HUES48 (cell line): ENCODE measurements at regions not wholly inside any gene's neighbourhood (a gene's known extent, or its start where the extent isn't known, plus 50 kb on each side); places are given as distances from the start of the nearest gene placed in this dataset.

Experiments
- H3K27ac ChIP-seq: one replicate; pipeline ENCODE4 v1.7.0; 2013; ENCODE audit warnings: low read depth, low read length, inconsistent platforms
- H3K27me3 ChIP-seq: 2 replicates; pipeline ENCODE4 v1.6.1; 2013; ENCODE audit warnings: mild to moderate bottlenecking, low read length; ENCODE audit not compliant: control insufficient read depth, insufficient read depth
- H3K36me3 ChIP-seq: 2 replicates; pipeline ENCODE4 v1.6.1; 2013; ENCODE audit warnings: low read length; ENCODE audit not compliant: control insufficient read depth, insufficient read depth
- H3K4me1 ChIP-seq: 2 replicates; pipeline ENCODE4 v1.6.1; 2013; ENCODE audit warnings: mild to moderate bottlenecking, low read length; ENCODE audit not compliant: control insufficient read depth, insufficient read depth
- H3K4me3 ChIP-seq: 2 replicates; pipeline ENCODE4 v1.5.1; 2013; ENCODE audit warnings: mild to moderate bottlenecking, low read depth, low read length
- H3K9ac ChIP-seq: 2 replicates; pipeline ENCODE4 v1.6.1; 2013; ENCODE audit warnings: mild to moderate bottlenecking, low read depth, low read length, moderate library complexity
- H3K9me3 ChIP-seq: 2 replicates; pipeline ENCODE4 v1.6.1; 2013; ENCODE audit warnings: low read length; ENCODE audit not compliant: control insufficient read depth, insufficient read depth

GRCh38 chr5:4453655-4454054, 686.5 kb upstream of the ADAMTS16 start:
- no peak overlapping the region for H3K4me3 ChIP-seq
- H3K27ac ChIP-seq = no peak overlapping the region
- no peaks in the 10 kb centered on the region for H3K36me3 ChIP-seq
- no peak overlapping the region for H3K9ac ChIP-seq
- H3K4me1 ChIP-seq = no peaks in the 10 kb centered on the region
- no peaks in the 10 kb centered on the region for H3K9me3 ChIP-seq
- no peaks in the 10 kb centered on the region for H3K27me3 ChIP-seq

DNA sequence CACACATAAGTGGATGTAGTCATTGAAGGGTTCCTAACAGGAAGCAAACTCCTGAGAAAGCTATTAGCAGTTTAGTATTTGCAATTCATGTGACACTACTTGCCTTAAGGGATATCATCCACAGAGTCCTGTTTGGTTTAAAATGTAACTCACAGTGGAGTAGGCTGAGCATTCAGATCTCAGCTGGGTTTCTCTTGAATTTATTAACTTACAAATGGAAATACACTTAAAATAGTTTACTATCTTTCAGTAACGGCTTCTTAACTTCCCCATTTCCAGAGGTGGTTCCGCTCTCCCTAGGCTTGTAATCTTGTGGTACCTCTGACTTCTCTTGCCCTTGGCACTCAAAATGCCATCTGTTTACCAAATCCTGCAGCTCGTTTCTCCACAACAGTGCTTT, 660.7 kb upstream of the ADAMTS16 start:
- no peak overlapping the region for H3K4me3 ChIP-seq
- H3K4me1 ChIP-seq = peaks cover 6% of the 10 kb centered on the region
- no peaks in the 10 kb centered on the region for H3K27me3 ChIP-seq
- H3K9ac ChIP-seq = no peak overlapping the region
- no peaks in the 10 kb centered on the region for H3K36me3 ChIP-seq
- H3K9me3 ChIP-seq = no peaks in the 10 kb centered on the region
- no peak overlapping the region for H3K27ac ChIP-seq

DNA sequence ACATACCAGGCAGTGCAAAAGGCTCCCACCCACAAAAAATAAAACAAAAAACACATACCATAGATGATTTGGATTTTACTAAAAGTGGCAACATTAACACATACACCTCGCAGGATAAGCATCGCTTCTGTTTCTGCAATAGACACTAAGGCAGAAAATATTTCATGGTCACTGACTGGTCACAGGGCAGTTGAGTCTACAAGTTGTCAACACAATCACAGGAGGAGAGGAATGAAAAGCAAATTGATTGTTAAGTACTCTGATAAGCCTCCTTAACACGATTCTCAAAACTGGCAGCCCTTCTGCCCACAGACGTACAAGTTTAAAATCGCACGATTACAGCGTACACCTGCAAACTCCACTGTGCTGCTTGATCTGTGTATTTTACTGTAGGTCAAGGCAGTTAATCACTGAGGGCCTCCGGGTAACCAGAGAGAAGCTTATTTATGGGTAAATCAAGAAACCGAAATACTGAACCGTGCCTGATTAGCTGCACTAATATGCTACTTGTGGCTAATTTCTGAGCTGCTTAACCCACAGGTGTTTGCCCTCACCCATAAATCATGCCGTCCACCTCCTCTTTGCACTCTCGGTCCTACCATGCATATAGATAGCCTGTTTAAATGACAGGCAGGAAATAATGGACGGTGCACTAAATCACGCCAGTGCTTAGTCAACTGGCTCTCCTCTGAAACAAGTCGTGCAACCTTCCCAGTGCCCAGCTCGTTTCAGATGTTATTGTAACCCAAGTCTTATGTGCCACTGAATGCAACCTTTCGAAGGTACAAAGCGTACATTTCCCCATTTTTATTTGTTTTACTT, 659.4 kb upstream of the ADAMTS16 start:
- Histone ChIP-seq H3K4me1 (peaks cover 5% of the 10 kb centered on the region), H3K9me3 (no peaks in the 10 kb centered on the region), H3K9ac (no peak overlapping the region), H3K27ac (no peak overlapping the region), H3K27me3 (no peaks in the 10 kb centered on the region), H3K36me3 (no peaks in the 10 kb centered on the region), H3K4me3 (no peak overlapping the region)

DNA sequence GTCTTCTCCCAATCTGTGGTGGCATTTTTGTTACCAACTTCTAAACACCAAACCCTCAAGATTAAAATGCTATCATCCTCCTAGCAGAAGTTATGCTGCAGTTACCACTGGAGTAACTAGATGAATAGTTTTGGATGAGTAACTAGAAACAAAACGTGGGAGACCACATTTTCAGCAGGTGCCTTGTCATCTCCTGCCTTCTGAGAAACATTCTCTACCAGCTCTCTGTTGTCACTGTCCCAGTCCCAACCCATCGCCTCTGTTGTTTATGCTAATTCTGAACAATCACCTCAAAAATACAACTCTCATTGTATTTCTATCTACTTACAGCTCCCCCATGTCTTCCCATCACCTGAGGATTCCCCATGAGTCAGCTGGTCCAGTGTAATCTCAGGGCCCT, 652.5 kb upstream of the ADAMTS16 start:
- Histone ChIP-seq H3K36me3 (no peaks in the 10 kb centered on the region), H3K27ac (no peak overlapping the region), H3K9ac (no peak overlapping the region), H3K27me3 (no peaks in the 10 kb centered on the region), H3K9me3 (no peaks in the 10 kb centered on the region), H3K4me1 (no peaks in the 10 kb centered on the region), H3K4me3 (no peak overlapping the region)

GRCh38 chr5:4511996-4512656, 628.0 kb upstream of the ADAMTS16 start:
- no peak overlapping the region for H3K9ac ChIP-seq
- no peaks in the 10 kb centered on the region for H3K27me3 ChIP-seq
- H3K9me3 ChIP-seq = no peaks in the 10 kb centered on the region
- H3K4me1 ChIP-seq = peaks cover 22% of the 10 kb centered on the region
- no peak overlapping the region for H3K27ac ChIP-seq
- no peak overlapping the region for H3K4me3 ChIP-seq
- H3K36me3 ChIP-seq = no peaks in the 10 kb centered on the region

- H3K27ac ChIP-seq = no peak overlapping the region
- peaks cover 22% of the 10 kb centered on the region for H3K4me1 ChIP-seq
- no peaks in the 10 kb centered on the region for H3K27me3 ChIP-seq
- no peaks in the 10 kb centered on the region for H3K36me3 ChIP-seq
- no peak overlapping the region for H3K4me3 ChIP-seq
- no peaks in the 10 kb centered on the region for H3K9me3 ChIP-seq
- H3K9ac ChIP-seq = no peak overlapping the region
These were observed 626.7 kb upstream of the ADAMTS16 start for GRCh38 chr5:4513381-4513780.

DNA sequence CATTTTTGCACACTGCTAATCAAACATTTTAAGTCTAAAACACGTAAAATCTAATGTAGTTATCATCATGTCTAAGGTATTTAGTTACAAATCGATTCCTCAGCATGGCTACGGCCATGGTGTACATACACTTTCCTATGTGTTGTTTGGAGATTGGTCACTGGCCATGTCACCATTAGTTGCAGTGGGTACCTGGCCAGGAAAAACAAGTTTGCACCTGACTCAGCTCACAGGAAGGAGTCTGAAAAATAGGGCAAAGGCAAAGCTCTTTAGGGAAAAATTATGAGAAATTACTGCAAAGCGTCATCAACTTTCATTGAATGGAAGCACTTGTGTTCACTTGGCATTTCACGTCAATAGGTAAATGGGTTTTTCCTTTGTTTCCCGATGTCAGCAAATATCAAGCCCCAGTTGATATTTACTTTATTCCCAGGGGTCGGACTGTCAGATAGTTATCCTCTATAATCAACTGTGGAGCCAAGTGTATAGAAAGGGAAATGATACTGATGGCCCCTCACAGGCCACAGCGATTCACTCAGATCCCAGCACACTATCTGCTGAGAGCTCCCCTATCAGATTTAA, 626.0 kb upstream of the ADAMTS16 start:
- Histone ChIP-seq H3K4me3 (no peak overlapping the region), H3K27me3 (no peaks in the 10 kb centered on the region), H3K9me3 (no peaks in the 10 kb centered on the region), H3K36me3 (no peaks in the 10 kb centered on the region), H3K27ac (no peak overlapping the region), H3K9ac (no peak overlapping the region), H3K4me1 (peaks cover 28% of the 10 kb centered on the region)

DNA sequence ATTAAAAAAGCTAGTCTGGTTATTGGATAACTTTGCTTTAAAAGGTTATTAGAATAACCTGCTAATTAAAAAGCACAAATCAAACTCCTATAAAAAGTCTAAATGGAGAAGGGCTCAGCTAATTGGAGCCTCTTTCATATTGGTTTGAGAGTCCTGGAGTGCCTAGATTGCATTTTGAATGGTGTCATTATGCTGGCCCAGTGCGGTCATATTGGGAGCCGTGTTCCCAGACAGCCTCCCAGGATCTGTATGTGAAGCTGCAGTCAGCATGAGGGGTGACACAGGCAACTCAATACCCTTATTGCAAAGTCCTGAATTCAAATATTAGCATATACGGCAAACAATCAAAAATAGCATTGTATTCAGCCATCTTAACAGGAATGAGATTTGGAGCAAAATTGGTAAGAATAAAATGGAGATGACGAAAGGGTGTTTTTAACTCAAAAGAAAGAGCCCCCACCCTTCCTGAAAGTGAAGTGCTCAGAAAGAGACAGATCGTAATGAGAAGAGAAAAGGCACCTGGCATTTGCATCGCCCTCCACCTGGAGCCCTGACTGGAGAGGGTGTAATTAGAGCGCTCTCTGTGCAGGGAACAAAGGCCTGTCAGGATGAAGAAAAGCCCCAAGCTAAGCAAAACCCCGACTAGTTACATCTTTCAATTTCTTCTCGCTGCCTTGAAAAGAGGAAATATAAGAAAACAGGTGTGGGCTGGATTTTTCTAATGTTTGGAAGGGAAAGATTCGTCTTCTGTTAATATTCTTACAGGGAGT, 621.0 kb upstream of the ADAMTS16 start:
- Histone ChIP-seq H3K9me3 (no peaks in the 10 kb centered on the region), H3K27ac (no peak overlapping the region), H3K36me3 (no peaks in the 10 kb centered on the region), H3K4me3 (no peak overlapping the region), H3K27me3 (no peaks in the 10 kb centered on the region), H3K9ac (no peak overlapping the region), H3K4me1 (peaks cover 14% of the 10 kb centered on the region)

GRCh38 chr5:4520559-4520958, 619.6 kb upstream of the ADAMTS16 start:
- Histone ChIP-seq H3K27me3 (no peaks in the 10 kb centered on the region), H3K4me3 (no peak overlapping the region), H3K4me1 (peaks cover 14% of the 10 kb centered on the region), H3K36me3 (no peaks in the 10 kb centered on the region), H3K9me3 (no peaks in the 10 kb centered on the region), H3K27ac (no peak overlapping the region), H3K9ac (no peak overlapping the region)

DNA sequence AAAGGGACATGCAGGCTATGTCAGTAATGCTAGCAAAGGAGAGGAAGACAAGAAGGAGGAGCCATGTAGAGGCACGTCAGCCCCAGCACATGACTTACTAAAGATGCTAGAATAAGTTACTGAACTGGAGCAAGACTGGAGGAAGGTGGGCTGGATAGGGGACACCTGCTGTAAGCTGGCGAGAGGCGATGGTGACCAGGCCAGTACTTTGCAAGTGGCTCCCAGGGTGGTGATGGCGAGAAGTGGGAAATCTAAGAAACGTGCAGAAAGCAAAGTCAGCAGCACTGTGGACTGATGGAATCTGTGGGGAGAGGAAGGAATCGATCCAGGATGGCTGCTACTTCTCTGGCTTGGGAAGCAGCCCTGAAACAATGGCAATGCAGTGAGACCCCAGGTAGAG, 617.1 kb upstream of the ADAMTS16 start:
- no peak overlapping the region for H3K27ac ChIP-seq
- no peak overlapping the region for H3K4me3 ChIP-seq
- no peaks in the 10 kb centered on the region for H3K36me3 ChIP-seq
- H3K9me3 ChIP-seq = no peaks in the 10 kb centered on the region
- peaks cover 14% of the 10 kb centered on the region for H3K4me1 ChIP-seq
- no peak overlapping the region for H3K9ac ChIP-seq
- H3K27me3 ChIP-seq = no peaks in the 10 kb centered on the region
